K562 (cell line): ENCODE measurements at regions not wholly inside any gene's neighbourhood (a gene's known extent, or its start where the extent isn't known, plus 50 kb on each side); places are given as distances from the start of the nearest gene placed in this dataset.

ENCODE experiments used
- ARID1B ChIP-seq: fragments of 450-650 bp; IDR thresholded peaks from 2 replicates; pipeline ENCODE4 v1.6.1; 2016; ENCODE audit warnings: antibody characterized with exemption, mild to moderate bottlenecking, inconsistent platforms
- ATF1 ChIP-seq, 2 experiments: fragments of 450-650 bp in 1 of 2; IDR thresholded peaks; 2 replicates each; pipeline ENCODE4 v1.6.1; 2016; ENCODE audit warnings: missing compliant biosample characterization in 1 of 2, missing genetic modification characterization in 1 of 2
- CBFA2T3 ChIP-seq: fragments of 450-650 bp; IDR thresholded peaks from 2 replicates; pipeline ENCODE4 v1.6.1; 2017
- FOXP1 ChIP-seq: sonication (generic); formaldehyde crosslinking; IDR thresholded peaks from 2 replicates; pipeline ENCODE4 v1.8.0; 2022; ENCODE audit warnings: mild to moderate bottlenecking, missing genetic modification reagents
- HCFC1 ChIP-seq: IDR thresholded peaks from 2 replicates; pipeline ENCODE4 v1.6.1; 2012; ENCODE audit warnings: low read depth, low read length, improper control_type of control experiment
- HIVEP1 ChIP-seq: fragments of 250-450 bp; sonication (Bioruptor Pico); IDR thresholded peaks from 2 replicates; pipeline ENCODE4 v1.4.0; 2020; ENCODE audit warnings: mild to moderate bottlenecking
- NCOA2 ChIP-seq, 2 experiments: fragments of 450-650 bp; IDR thresholded peaks; 2 replicates each; pipeline ENCODE4 v1.6.1; 2018; ENCODE audit warnings: mild to moderate bottlenecking in 2 of 2, moderate library complexity in 1 of 2; ENCODE audit not compliant: partially characterized antibody in 2 of 2
- RAD21 ChIP-seq, 2 experiments: fragments of 250-450 bp in 1 of 2; fragments of 450-650 bp in 1 of 2; sonication (Bioruptor Pico) in 1 of 2; formaldehyde crosslinking in 1 of 2; IDR thresholded peaks in 1 of 2; conservative IDR thresholded peaks in 1 of 2; 2 replicates each; pipeline versions ENCODE4 v1.4.0 to v1.8.0; 2020 to 2022; ENCODE audit warnings: mild to moderate bottlenecking in 2 of 2, moderate library complexity in 1 of 2
- TF ChIP-seq, protein P1 (sequence below): sonication (generic); formaldehyde crosslinking; IDR thresholded peaks from 2 replicates; pipeline ENCODE4 v1.8.0; 2022; ENCODE audit warnings: missing genetic modification reagents, mild to moderate bottlenecking, moderate library complexity, borderline replicate concordance
- TF ChIP-seq, protein P2 (sequence below): fragments of 450-650 bp; IDR thresholded peaks from 2 replicates; pipeline ENCODE4 v1.7.1; 2018; ENCODE audit warnings: mild to moderate bottlenecking, low read depth; ENCODE audit not compliant: partially characterized antibody
- TF ChIP-seq, protein P3 (sequence below): fragments of 450-650 bp; formaldehyde crosslinking; IDR thresholded peaks from 2 replicates; pipeline ENCODE4 v1.4.0; 2020; ENCODE audit warnings: mild to moderate bottlenecking, moderate library complexity
- TF ChIP-seq, protein P4 (sequence below): IDR thresholded peaks from 2 replicates; pipeline ENCODE4 v1.6.1; 2011; ENCODE audit warnings: borderline replicate concordance, low read depth, mild to moderate bottlenecking, moderate library complexity, low read length; ENCODE audit not compliant: insufficient read depth, poor library complexity, severe bottlenecking
- TF ChIP-seq, protein P5 (sequence below): fragments of 250-450 bp; sonication (Bioruptor Pico); IDR thresholded peaks from 2 replicates; pipeline ENCODE4 v1.8.0; 2022; ENCODE audit warnings: inconsistent platforms
- TF ChIP-seq, protein P6 (sequence below), 2 experiments: IDR thresholded peaks; 2 replicates each; pipeline ENCODE4 v1.6.1; 2011; ENCODE audit warnings: borderline replicate concordance in 1 of 2, control low read depth in 1 of 2, low read depth in 1 of 2, low read length in 1 of 2, mild to moderate bottlenecking in 1 of 2, mixed read lengths in 1 of 2, moderate library complexity in 1 of 2; ENCODE audit not compliant: insufficient read depth in 1 of 2, insufficient read length in 1 of 2, poor library complexity in 1 of 2, severe bottlenecking in 1 of 2; ENCODE audit errors: extremely low read depth in 1 of 2

DNA sequence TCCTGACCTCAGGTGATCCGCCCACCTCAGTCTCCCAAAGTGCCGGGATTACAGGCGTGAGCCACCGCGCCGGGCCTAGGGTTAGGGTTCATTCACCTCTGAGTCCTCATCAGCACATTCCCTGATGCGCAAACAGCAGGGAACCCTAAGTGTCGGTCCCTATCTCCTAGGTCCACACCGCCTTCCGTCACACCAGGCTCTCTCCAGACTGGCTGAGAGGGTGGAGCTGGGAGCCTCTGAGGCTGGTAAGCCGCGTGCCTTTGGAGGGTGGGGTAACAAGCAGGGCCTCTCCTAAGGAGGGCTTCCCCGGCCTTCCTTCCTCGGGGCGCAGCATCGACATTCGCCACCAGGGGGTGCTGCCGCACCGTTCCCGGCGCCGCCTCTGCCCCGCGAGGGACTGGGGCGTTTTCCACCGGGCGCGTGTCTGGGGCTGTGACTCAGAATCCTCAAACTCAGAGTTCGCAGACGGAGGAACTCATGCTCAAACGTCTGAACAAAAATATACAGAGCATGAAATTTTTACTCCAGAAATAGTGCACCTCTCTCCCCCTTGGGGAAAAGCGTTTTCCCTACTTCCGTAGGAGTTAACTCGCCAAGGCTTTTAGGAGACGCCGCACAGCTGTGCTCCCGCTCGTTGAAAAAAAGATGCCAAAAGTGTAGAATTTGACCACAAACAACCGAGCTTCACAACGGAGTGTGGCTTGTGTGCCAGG, 63.9 kb upstream of the ASAP2 start (continued):
- TF ChIP-seq HCFC1 (0 out of 2 replicates have a peak, but pooled peaks have one; percentile 11), ARID1B (peak; percentile 68), RAD21 (CRISPR knock-in tag; conservative IDR thresholded peaks at IDR 0.05 in 1 of 2, IDR thresholded peaks at IDR 0.05 in 1 of 2) (peak; percentile 100), FOXP1 (0 out of 2 replicates have a peak, but pooled peaks have one; percentile 52), NCOA2 (IDR thresholded peaks at IDR 0.05; ENCODE audit: partially characterized antibody in 2 of 2) (peak in 1 of 2 experiments; percentile 87), ATF1 (CRISPR knock-in tag; IDR thresholded peaks at IDR 0.05) (no peak), ATF1 (tag; IDR thresholded peaks at IDR 0.05) (peak; percentile 76), HIVEP1 (CRISPR knock-in tag) (peak; percentile 47; the same call in 1 of the 2 replicates), CBFA2T3 (peak; percentile 90)
- TF ChIP-seq, protein P1, sequence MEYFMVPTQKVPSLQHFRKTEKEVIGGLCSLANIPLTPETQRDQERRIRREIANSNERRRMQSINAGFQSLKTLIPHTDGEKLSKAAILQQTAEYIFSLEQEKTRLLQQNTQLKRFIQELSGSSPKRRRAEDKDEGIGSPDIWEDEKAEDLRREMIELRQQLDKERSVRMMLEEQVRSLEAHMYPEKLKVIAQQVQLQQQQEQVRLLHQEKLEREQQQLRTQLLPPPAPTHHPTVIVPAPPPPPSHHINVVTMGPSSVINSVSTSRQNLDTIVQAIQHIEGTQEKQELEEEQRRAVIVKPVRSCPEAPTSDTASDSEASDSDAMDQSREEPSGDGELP = peak; percentile 91
- TF ChIP-seq, protein P2, sequence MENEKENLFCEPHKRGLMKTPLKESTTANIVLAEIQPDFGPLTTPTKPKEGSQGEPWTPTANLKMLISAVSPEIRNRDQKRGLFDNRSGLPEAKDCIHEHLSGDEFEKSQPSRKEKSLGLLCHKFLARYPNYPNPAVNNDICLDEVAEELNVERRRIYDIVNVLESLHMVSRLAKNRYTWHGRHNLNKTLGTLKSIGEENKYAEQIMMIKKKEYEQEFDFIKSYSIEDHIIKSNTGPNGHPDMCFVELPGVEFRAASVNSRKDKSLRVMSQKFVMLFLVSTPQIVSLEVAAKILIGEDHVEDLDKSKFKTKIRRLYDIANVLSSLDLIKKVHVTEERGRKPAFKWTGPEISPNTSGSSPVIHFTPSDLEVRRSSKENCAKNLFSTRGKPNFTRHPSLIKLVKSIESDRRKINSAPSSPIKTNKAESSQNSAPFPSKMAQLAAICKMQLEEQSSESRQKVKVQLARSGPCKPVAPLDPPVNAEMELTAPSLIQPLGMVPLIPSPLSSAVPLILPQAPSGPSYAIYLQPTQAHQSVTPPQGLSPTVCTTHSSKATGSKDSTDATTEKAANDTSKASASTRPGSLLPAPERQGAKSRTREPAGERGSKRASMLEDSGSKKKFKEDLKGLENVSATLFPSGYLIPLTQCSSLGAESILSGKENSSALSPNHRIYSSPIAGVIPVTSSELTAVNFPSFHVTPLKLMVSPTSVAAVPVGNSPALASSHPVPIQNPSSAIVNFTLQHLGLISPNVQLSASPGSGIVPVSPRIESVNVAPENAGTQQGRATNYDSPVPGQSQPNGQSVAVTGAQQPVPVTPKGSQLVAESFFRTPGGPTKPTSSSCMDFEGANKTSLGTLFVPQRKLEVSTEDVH = no peak
- TF ChIP-seq, protein P3, sequence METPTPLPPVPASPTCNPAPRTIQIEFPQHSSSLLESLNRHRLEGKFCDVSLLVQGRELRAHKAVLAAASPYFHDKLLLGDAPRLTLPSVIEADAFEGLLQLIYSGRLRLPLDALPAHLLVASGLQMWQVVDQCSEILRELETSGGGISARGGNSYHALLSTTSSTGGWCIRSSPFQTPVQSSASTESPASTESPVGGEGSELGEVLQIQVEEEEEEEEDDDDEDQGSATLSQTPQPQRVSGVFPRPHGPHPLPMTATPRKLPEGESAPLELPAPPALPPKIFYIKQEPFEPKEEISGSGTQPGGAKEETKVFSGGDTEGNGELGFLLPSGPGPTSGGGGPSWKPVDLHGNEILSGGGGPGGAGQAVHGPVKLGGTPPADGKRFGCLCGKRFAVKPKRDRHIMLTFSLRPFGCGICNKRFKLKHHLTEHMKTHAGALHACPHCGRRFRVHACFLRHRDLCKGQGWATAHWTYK (CRISPR knock-in tag) = no peak
- TF ChIP-seq, protein P4, sequence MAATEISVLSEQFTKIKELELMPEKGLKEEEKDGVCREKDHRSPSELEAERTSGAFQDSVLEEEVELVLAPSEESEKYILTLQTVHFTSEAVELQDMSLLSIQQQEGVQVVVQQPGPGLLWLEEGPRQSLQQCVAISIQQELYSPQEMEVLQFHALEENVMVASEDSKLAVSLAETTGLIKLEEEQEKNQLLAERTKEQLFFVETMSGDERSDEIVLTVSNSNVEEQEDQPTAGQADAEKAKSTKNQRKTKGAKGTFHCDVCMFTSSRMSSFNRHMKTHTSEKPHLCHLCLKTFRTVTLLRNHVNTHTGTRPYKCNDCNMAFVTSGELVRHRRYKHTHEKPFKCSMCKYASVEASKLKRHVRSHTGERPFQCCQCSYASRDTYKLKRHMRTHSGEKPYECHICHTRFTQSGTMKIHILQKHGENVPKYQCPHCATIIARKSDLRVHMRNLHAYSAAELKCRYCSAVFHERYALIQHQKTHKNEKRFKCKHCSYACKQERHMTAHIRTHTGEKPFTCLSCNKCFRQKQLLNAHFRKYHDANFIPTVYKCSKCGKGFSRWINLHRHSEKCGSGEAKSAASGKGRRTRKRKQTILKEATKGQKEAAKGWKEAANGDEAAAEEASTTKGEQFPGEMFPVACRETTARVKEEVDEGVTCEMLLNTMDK = peak; percentile 11
- TF ChIP-seq, protein P5, sequence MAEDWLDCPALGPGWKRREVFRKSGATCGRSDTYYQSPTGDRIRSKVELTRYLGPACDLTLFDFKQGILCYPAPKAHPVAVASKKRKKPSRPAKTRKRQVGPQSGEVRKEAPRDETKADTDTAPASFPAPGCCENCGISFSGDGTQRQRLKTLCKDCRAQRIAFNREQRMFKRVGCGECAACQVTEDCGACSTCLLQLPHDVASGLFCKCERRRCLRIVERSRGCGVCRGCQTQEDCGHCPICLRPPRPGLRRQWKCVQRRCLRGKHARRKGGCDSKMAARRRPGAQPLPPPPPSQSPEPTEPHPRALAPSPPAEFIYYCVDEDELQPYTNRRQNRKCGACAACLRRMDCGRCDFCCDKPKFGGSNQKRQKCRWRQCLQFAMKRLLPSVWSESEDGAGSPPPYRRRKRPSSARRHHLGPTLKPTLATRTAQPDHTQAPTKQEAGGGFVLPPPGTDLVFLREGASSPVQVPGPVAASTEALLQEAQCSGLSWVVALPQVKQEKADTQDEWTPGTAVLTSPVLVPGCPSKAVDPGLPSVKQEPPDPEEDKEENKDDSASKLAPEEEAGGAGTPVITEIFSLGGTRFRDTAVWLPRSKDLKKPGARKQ (CRISPR knock-in tag) = no peak
- TF ChIP-seq, protein P6, sequence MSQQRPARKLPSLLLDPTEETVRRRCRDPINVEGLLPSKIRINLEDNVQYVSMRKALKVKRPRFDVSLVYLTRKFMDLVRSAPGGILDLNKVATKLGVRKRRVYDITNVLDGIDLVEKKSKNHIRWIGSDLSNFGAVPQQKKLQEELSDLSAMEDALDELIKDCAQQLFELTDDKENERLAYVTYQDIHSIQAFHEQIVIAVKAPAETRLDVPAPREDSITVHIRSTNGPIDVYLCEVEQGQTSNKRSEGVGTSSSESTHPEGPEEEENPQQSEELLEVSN (IDR thresholded peaks at IDR 0.05; ENCODE audit: borderline replicate concordance in 1 of 2, extremely low read depth in 1 of 2, insufficient read depth in 1 of 2, insufficient read length in 1 of 2, low read depth in 1 of 2, low read length in 1 of 2, poor library complexity in 1 of 2, severe bottlenecking in 1 of 2) = peak; percentile 54 to 83
